ENCODE measurements at regions not wholly inside any gene's neighbourhood (a gene's known extent, or its start where the extent isn't known, plus 50 kb on each side); places are given as distances from the start of the nearest gene placed in this dataset.

DNA sequence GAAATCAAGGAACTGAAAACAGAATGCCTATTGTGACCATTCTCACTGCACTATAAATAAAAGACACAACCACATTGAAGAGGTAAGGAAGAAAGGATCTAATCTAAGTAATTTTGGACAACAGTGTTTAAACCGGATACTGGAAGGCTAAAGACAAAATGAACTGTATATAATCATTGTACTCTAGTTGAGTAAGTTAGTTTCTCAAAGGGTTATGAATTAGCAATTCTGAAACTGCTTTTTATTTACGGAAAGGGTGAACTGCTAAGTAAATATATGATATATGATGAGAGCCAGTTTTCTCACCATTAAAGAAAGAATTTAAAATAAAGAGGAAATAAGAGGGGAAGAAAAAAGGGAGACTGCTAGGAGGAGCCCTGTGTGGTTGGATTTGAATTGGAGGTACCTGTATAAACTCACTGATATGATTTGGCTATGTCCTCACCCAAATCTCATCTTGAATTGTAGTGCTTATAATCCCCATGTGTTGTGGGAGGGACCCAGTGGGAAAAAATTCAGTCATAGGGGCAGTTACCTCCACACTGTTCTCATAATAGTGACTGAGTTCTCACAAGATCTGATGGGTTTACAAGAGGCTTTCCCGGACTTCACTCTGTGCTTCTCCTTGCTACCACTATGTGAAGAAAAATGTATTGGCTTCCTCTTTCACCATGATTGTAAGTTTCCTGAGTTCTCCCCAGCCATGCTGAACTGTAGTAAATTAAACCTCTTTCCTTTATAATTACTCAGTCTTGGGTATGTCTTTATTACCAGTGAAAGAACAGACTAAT, 607.7 kb downstream of the PYDC2 start:
- in situ Hi-C loops (cut with MboI; ENCODE audit: low pct_ligation_motif_present in 1 of 4, low pct_unique_long_range_greater_than_20kb in 1 of 4, low sequenced_read_pairs in 3 of 4): no loop called here
- Histone ChIP-seq H3K4me3 (no peak overlapping the region), H3K27me3 (no peaks in the 10 kb centered on the region), H3K36me3 (no peaks in the 10 kb centered on the region), H3K4me1 (no peaks in the 10 kb centered on the region), H3K9me3 (no peaks in the 10 kb centered on the region), H3K27ac (no peak overlapping the region)
- no peak for DNase-seq
- intact Hi-C loops (cut with DNase I; ENCODE audit: low total_unique reads): no loop called here
- TF ChIP-seq POLR2A (IDR thresholded peaks at IDR 0.05) (no peak), POLR2AphosphoS5 (IDR thresholded peaks at IDR 0.05) (no peak), EP300 (IDR thresholded peaks at IDR 0.05; ENCODE audit: low read depth) (no peak)
- TF ChIP-seq, protein P1, sequence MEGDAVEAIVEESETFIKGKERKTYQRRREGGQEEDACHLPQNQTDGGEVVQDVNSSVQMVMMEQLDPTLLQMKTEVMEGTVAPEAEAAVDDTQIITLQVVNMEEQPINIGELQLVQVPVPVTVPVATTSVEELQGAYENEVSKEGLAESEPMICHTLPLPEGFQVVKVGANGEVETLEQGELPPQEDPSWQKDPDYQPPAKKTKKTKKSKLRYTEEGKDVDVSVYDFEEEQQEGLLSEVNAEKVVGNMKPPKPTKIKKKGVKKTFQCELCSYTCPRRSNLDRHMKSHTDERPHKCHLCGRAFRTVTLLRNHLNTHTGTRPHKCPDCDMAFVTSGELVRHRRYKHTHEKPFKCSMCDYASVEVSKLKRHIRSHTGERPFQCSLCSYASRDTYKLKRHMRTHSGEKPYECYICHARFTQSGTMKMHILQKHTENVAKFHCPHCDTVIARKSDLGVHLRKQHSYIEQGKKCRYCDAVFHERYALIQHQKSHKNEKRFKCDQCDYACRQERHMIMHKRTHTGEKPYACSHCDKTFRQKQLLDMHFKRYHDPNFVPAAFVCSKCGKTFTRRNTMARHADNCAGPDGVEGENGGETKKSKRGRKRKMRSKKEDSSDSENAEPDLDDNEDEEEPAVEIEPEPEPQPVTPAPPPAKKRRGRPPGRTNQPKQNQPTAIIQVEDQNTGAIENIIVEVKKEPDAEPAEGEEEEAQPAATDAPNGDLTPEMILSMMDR (IDR thresholded peaks at IDR 0.05): no peak
- 62% methylated on average over 3 of the region's 3 CpGs for WGBS, 2 donors (ENCODE audit: low coverage in 1 of 2)

DNA sequence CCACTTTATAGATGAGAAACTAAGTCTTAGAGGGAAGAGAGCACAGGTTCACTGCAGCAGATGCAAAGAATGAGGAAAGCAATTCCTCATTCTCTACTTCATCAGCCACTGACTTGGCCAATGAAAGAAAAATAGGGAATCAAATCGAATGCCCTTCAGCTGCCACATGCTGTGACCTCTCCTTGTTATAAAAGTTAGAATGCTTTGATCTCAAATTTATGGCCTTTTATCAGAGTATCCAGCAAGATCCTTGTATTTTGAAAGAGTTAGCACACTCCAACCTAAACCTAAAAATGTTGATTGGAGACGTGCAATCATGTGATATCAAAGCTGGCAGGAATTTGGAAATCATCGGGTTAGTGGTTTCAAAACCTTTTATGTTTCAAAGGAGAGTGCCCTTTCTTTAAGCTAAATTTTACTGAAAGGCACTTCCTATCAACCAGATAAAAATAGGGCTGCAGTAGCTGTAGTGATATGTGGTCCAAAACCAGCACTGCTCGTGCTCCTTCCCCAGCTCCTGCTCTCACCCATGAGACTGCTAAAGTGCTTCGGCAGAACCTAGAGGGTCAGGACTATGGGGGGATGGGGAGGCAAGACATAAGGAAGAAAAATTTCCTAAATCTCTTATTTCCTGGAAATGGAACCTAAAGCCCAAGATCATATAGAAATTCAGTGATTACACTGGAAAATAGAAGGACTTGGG, 617.0 kb downstream of the PYDC2 start:
- in situ Hi-C loops (cut with MboI; ENCODE audit: low pct_ligation_motif_present in 1 of 4, low pct_unique_long_range_greater_than_20kb in 1 of 4, low sequenced_read_pairs in 3 of 4) (no loop called here), intact Hi-C loops (cut with DNase I; ENCODE audit: low total_unique reads) (no loop called here)
- no peaks in the 10 kb centered on the region for H3K4me1 ChIP-seq
- H3K27me3 ChIP-seq: no peaks in the 10 kb centered on the region
- WGBS, 2 donors (ENCODE audit: low coverage in 1 of 2): 31 to 64% methylated on average over 5 of the region's 5 CpGs
- no peak for DNase-seq
- no peak overlapping the region for H3K27ac ChIP-seq
- TF ChIP-seq POLR2AphosphoS5 (IDR thresholded peaks at IDR 0.05) (no peak), EP300 (IDR thresholded peaks at IDR 0.05; ENCODE audit: low read depth) (no peak), POLR2A (IDR thresholded peaks at IDR 0.05) (no peak)
- TF ChIP-seq, protein P1 (IDR thresholded peaks at IDR 0.05): no peak
- no peaks in the 10 kb centered on the region for H3K36me3 ChIP-seq
- H3K4me3 ChIP-seq: no peak overlapping the region
- no peaks in the 10 kb centered on the region for H3K9me3 ChIP-seq

- Histone ChIP-seq H3K9me3 (no peaks in the 10 kb centered on the region), H3K27ac (no peak overlapping the region), H3K27me3 (no peaks in the 10 kb centered on the region), H3K4me3 (no peak overlapping the region), H3K36me3 (no peaks in the 10 kb centered on the region), H3K4me1 (no peaks in the 10 kb centered on the region)
- TF ChIP-seq POLR2A (IDR thresholded peaks at IDR 0.05): no peak
- TF ChIP-seq, protein P1 (IDR thresholded peaks at IDR 0.05): no peak
- no peak for TF ChIP-seq POLR2AphosphoS5 (IDR thresholded peaks at IDR 0.05)
- no peak for TF ChIP-seq EP300 (IDR thresholded peaks at IDR 0.05; ENCODE audit: low read depth)
- DNase-seq: no peak
- WGBS, 2 donors (ENCODE audit: low coverage in 1 of 2): 94% methylated on average over 1 of the region's 1 CpG; no CpG with 5 or more reads in 1 of the 2 donors
- intact Hi-C loops (cut with DNase I; ENCODE audit: low total_unique reads) (no loop called here), in situ Hi-C loops (cut with MboI; ENCODE audit: low pct_ligation_motif_present in 1 of 4, low pct_unique_long_range_greater_than_20kb in 1 of 4, low sequenced_read_pairs in 3 of 4) (no loop called here)
Observed at GRCh38 chr3:192079098-192079497, 618.1 kb downstream of the PYDC2 start.

DNA sequence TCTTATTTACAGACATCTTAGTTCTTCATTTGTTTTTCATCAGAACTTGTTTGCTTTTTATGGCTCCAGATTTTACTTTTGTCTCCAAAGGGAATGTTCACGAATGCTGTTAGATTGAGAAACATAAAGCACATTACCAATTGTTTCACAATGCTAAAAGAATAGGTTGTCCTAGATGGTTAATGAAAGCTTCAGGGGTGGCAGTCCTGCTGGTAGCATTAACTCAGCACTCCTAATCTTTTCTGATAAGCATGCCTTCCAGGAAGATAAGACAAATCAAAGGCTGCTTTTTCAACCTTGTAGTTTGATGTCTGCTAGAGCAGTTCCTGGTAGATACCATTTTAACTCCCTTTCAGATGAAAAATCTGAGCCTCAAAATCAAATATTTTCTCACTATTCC, 619.4 kb downstream of the PYDC2 start:
- Histone ChIP-seq H3K9me3 (no peaks in the 10 kb centered on the region), H3K27me3 (no peaks in the 10 kb centered on the region), H3K4me1 (no peaks in the 10 kb centered on the region), H3K27ac (no peak overlapping the region), H3K36me3 (no peaks in the 10 kb centered on the region), H3K4me3 (no peak overlapping the region)
- TF ChIP-seq, protein P1 (IDR thresholded peaks at IDR 0.05): no peak
- TF ChIP-seq POLR2AphosphoS5 (IDR thresholded peaks at IDR 0.05) (no peak), EP300 (IDR thresholded peaks at IDR 0.05; ENCODE audit: low read depth) (no peak), POLR2A (IDR thresholded peaks at IDR 0.05) (no peak)
- 55% methylated on average over 1 of the region's 1 CpG for whole genome bisulfite sequencing, 2 donors (ENCODE audit: low coverage in 1 of 2)
- intact Hi-C loops (cut with DNase I; ENCODE audit: low total_unique reads): no loop called here
- DNase-seq: no peak
- in situ Hi-C loops (cut with MboI; ENCODE audit: low pct_ligation_motif_present in 1 of 4, low pct_unique_long_range_greater_than_20kb in 1 of 4, low sequenced_read_pairs in 3 of 4): no loop called here

All from transverse colon (tissue), 4 donors.